HG03442 (cell line): ENCODE measurements at regions not wholly inside any gene's neighbourhood (a gene's known extent, or its start where the extent isn't known, plus 50 kb on each side); places are given as distances from the start of the nearest gene placed in this dataset.
"Not testable (repeated sequence)": the region's sequence is repeated elsewhere in the genome, so short reads cannot be mapped to it uniquely, and the experiment has no call there.

ENCODE experiments used
- ATAC-seq: cut with Tn5 transposase; IDR thresholded peaks from one replicate; pipeline ENCODE4 v1.9.1; 2021; ENCODE audit warnings: mild to moderate bottlenecking, moderate library complexity; ENCODE audit not compliant: unreplicated experiment

GRCh38 chr10:14429043-14429700 is 98.4 kb upstream of the FRMD4A start:
- ATAC-seq = no peak

- ATAC-seq = no peak
These were observed 94.3 kb upstream of the FRMD4A start for GRCh38 chr10:14425034-14425433.

- ATAC-seq = no peak
These were observed 92.5 kb upstream of the FRMD4A start for GRCh38 chr10:14423111-14423744.

GRCh38 chr10:14422431-14422830 is 91.7 kb upstream of the FRMD4A start:
- ATAC-seq = no peak

- ATAC-seq = no peak
These were observed 91.2 kb upstream of the FRMD4A start for GRCh38 chr10:14421941-14422340.

GRCh38 chr10:14417336-14417735 is 86.6 kb upstream of the FRMD4A start:
- not testable (repeated sequence) for ATAC-seq

GRCh38 chr10:14416308-14416700 is 85.6 kb upstream of the FRMD4A start:
- no peak for ATAC-seq

- ATAC-seq = no peak
These were observed 85.1 kb upstream of the FRMD4A start for GRCh38 chr10:14415676-14416307.

- ATAC-seq = no peak
These were observed 84.2 kb upstream of the FRMD4A start for GRCh38 chr10:14414901-14415300.

- ATAC-seq = no peak
These were observed 82.8 kb upstream of the FRMD4A start for GRCh38 chr10:14413523-14413922.

- no peak for ATAC-seq
These were observed 81.9 kb upstream of the FRMD4A start for GRCh38 chr10:14412624-14413023.

- no peak for ATAC-seq
These were observed 79.2 kb upstream of the FRMD4A start for GRCh38 chr10:14409856-14410458.

GRCh38 chr10:14409247-14409646 is 78.5 kb upstream of the FRMD4A start:
- no peak for ATAC-seq

GRCh38 chr10:14408139-14408538 is 77.4 kb upstream of the FRMD4A start:
- no peak for ATAC-seq

GRCh38 chr10:14407567-14407966 is 76.8 kb upstream of the FRMD4A start:
- ATAC-seq = no peak

GRCh38 chr10:14405076-14406065 is 74.6 kb upstream of the FRMD4A start:
- no peak for ATAC-seq

GRCh38 chr10:14403881-14404623 is 73.3 kb upstream of the FRMD4A start:
- no peak for ATAC-seq

GRCh38 chr10:14403359-14403758 is 72.6 kb upstream of the FRMD4A start:
- ATAC-seq = no peak

- ATAC-seq = no peak
These were observed 68.9 kb upstream of the FRMD4A start for GRCh38 chr10:14399641-14400040.

GRCh38 chr10:14397066-14397465 is 66.3 kb upstream of the FRMD4A start:
- no peak for ATAC-seq
